AG09319 (cell line): ENCODE measurements at regions not wholly inside any gene's neighbourhood (a gene's known extent, or its start where the extent isn't known, plus 50 kb on each side); places are given as distances from the start of the nearest gene placed in this dataset.

Experiments
- DNase-seq: peaks from one replicate; pipeline ENCODE4 v3.0.0-alpha.2; 2010; ENCODE audit warnings: low read depth; ENCODE audit errors: extremely low read depth
- CTCF ChIP-seq: IDR thresholded peaks from 2 replicates; pipeline ENCODE4 v1.5.1; 2011; ENCODE audit warnings: low read depth, mild to moderate bottlenecking, inconsistent platforms, low read length, moderate library complexity

GRCh38 chr15:95843241-95843910, 487.1 kb upstream of the NR2F2 start:
- TF ChIP-seq CTCF, result no peak
- peak; percentile 59 for DNase-seq

- TF ChIP-seq CTCF, result no peak
- DNase-seq, result no peak
Measured at GRCh38 chr15:95845862-95846515, 484.5 kb upstream of the NR2F2 start.

GRCh38 chr15:95848126-95848525, 482.4 kb upstream of the NR2F2 start:
- no peak for TF ChIP-seq CTCF
- no peak for DNase-seq

- TF ChIP-seq CTCF, result no peak
Measured at GRCh38 chr15:95850837-95851236, 479.7 kb upstream of the NR2F2 start.

GRCh38 chr15:95853350-95853749, 477.1 kb upstream of the NR2F2 start:
- DNase-seq, result no peak
- TF ChIP-seq CTCF, result no peak

More at GRCh38 chr15:95850837-95851236, 479.7 kb upstream of the NR2F2 start:
- DNase-seq, result no peak

- no peak for DNase-seq
- TF ChIP-seq CTCF, result no peak
Measured at GRCh38 chr15:95857124-95857757, 473.3 kb upstream of the NR2F2 start.

- DNase-seq, result no peak
- no peak for TF ChIP-seq CTCF
Measured at GRCh38 chr15:95857758-95858157, 472.7 kb upstream of the NR2F2 start.
